NT2/D1 (cell line): ENCODE measurements at regions not wholly inside any gene's neighbourhood (a gene's known extent, or its start where the extent isn't known, plus 50 kb on each side); places are given as distances from the start of the nearest gene placed in this dataset.

ENCODE experiments used
- SUZ12 ChIP-seq: IDR thresholded peaks from 2 replicates; pipeline ENCODE4 v1.6.1; 2011; ENCODE audit not compliant: insufficient read length, insufficient read depth; ENCODE audit errors: extremely low read depth
- YY1 ChIP-seq: IDR thresholded peaks from 2 replicates; pipeline ENCODE4 v1.6.1; 2011; ENCODE audit not compliant: insufficient read length, insufficient read depth

DNA sequence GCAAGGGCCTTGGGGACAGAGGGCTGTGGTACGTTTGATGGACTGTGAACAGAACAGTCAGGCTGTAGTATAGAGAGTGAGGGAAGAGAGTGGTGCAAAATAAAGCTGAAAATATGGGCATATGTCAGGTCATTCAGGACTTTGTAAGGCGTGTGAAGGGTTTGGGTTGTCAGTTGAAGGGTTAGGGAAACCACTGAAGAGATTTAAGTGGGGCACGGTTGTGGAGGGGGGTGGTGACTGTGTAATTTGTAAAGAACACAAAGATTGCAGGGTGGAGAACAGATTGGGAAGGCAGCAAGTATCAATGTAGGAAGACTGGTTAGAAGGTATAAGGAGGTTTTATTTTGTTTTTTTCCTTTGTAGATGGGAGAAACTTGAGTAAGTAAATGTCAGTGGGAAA, 349.8 kb downstream of the DLEU7 start:
- TF ChIP-seq YY1 (no peak), SUZ12 (no peak)
